NCI-H1930 (cell line): ENCODE measurements at regions not wholly inside any gene's neighbourhood (a gene's known extent, or its start where the extent isn't known, plus 50 kb on each side); places are given as distances from the start of the nearest gene placed in this dataset.

Source experiments
- DNase-seq, 2 experiments: peaks; one replicate each; lab custom pipeline; 2025; lab: John Stamatoyannopoulos, UW

DNA sequence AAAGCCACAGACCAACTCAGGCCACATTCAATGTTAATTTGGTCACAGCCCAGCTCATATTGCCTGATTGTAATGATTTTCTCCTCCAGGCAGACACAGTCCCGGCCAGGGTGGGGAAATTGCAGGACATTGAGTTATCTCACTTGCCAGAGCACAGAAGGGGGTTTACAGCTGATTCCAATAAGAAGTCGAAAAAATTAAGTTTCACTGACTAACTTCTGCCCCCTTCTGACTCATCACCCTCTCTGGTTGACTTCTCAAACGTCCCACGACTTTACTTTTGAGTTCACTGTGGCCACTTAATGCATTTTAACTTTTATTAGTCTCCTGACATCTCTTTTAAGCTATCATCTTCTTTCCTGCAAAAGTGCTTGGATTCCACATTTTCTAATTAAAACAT, 321.4 kb upstream of the WWC1 start:
- DNase-seq: no peak

DNA sequence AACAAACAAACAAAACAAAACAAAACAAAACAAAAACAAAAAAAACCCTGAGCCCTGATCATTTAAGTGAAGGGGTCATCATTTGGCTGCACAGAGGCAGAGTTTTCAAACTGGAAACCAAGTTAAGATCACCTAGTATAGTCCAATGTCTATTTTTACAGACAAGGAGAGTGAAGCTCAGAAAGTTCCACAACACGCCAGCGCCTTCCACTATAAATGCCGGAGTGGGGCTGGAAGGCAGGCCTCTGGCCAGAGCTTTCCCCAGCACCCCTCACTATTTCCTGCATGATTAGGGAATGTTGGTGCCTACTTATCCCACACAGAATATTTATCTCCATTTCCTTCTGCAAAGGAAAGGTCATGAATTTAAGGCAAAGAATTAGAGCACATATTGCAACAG, 319.7 kb upstream of the WWC1 start:
- DNase-seq: no peak

DNA sequence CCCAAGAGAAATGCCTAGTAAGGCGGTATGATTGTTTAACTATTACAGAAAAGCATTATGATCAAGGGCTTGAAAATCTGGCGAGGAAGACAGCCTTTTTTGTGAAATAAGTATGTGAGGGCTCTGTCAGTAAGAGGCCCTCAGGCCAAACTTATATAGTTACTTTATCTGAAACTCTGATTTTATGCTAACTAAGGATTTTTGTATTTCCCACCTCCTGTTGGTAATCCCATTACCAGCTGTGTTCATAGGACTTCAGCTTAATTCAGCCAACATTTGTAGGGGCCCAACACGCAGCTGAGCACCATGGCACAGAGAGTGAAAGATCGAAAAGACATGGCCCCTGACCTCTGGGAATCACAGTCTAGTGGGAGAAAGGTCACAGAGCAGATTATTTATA, 318.3 kb upstream of the WWC1 start:
- DNase-seq: no peak

DNA sequence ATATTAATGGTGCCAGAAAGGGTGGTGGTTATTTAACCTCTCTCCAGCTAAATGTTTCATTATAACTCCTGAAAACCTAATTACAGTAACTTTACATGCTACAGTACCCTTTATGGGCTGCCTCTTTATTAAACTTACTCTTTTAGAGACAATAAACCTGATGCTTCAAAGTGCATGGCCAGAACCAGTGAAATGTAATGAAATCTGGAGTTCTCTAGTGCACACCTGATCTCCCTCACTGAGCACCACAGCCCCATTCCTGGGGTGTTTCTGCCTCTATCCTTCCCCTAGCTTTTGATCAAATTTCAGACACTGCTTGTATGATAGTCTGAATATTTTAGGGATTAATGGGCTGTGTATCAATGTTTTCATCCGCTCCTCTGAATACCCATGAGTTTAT, 306.5 kb upstream of the WWC1 start:
- DNase-seq: no peak

DNA sequence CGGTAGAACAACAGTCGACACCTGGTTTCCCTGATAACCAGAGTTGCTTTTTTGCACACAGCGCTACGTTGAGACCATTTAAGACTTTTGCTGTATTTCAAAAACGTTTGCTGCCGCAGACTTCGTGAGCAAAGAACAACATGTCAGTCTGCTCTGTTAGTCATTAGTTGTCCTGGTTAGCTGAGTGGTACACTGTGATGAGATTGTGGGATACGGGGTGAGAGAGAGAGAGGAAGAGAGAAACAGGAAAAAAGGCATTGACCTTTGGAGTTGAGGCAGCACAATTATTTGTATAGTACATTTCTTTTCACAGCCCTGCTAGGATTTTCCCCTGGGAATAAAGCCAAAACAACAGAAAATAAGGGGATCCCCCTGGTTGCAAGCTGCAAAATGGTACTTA, 306.1 kb upstream of the WWC1 start:
- DNase-seq: no peak

- no peak for DNase-seq
Observed at GRCh38 chr5:167987490-167988280, 303.8 kb upstream of the WWC1 start.

GRCh38 chr5:167992868-167993267, 298.6 kb upstream of the WWC1 start:
- no peak for DNase-seq

DNA sequence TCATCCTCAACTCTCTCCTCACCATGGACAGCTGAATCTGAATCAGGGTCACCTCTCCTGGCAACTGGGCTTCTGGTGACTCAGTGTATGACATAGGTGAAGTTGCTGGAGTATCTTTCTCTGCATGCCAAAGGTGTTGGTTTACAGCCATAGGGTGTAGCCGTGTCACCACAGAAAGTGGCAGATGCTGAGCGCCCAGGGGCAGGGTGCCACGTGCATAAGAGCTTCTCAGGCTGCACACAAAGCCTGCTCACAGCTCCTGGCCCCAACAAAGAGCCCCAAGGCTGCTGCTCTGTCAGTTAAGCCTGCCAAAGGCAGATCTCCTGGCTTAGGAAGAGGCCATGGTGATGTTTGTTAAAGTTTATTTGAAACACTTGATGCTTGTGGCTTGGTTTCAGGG, 297.7 kb upstream of the WWC1 start:
- DNase-seq: no peak

DNA sequence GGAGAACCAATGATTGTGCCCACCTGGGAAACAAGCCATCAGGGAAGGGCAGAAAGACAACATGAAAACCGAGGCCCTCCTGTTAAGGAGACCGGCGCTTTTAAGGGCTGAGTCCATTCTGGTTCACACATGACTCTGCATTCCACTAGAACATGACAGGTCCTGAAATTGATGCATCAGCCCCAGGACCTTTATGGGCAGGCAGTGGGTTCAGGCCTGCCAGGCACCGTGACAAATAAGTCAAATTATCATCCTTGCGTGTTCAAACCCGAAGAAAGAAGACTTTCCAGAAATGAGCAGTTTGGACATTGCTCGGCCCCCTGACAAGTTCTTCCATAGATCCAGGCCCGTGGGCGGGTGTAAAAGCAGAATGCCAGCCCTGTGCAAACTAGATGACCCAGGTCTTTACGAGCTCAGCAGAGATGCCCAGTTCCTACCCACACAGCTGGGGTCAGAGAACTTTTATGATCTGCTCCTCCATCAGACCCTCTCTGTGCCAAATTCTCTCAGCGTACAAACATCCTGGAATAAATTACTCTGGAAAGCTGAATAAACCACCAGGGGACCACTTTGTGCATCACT, 295.5 kb upstream of the WWC1 start:
- no peak for DNase-seq

GRCh38 chr5:167998148-167998767, 293.2 kb upstream of the WWC1 start:
- DNase-seq: no peak

- DNase-seq: no peak
Observed at GRCh38 chr5:167999182-167999581, 292.3 kb upstream of the WWC1 start.

- DNase-seq: no peak
Observed at GRCh38 chr5:168001318-168001717, 290.1 kb upstream of the WWC1 start.

- DNase-seq: peak in 1 of 2 experiments; percentile 52
Observed at GRCh38 chr5:168002116-168002515, 289.3 kb upstream of the WWC1 start.

GRCh38 chr5:168005093-168005492, 286.4 kb upstream of the WWC1 start:
- no peak for DNase-seq

DNA sequence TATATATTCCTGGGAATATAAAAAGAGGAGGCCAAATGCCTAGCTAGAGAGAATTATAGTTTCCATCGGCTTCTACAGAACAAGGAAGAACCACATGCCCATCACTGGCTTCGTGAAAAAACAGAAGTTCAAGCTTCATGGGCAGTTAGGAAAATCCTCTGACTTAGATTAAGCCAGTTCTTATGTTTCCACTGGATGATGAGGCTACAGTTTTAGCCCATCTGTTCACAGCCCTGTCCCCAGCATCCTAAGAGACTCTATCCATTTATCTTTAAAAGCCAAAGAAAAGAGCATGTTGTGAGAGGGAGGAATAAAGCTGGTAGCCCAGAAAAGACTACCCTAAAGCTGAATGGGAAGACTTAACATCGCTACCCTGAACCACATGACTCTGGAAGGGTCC, 285.5 kb upstream of the WWC1 start:
- no peak for DNase-seq

GRCh38 chr5:168006456-168007130, 284.9 kb upstream of the WWC1 start:
- no peak for DNase-seq

DNA sequence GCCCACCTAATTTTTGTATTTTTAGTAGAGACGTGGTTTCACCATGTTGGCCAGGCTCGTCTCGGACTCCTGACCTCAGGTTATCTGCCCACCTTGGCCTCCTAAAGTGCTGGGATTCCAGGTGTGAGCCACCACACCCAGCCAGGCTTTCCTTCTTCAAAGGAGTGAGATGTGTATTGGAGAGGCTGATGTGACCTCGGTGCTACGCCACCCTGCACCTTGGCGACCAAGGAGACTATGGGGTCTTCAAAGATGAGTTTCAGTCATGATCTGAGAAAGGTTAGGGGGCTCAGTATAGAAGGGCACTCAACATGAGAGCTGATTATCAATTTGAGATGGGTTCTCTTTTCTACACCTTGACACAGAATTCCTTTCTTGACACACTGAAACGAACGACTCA, 284.2 kb upstream of the WWC1 start:
- DNase-seq: no peak

DNA sequence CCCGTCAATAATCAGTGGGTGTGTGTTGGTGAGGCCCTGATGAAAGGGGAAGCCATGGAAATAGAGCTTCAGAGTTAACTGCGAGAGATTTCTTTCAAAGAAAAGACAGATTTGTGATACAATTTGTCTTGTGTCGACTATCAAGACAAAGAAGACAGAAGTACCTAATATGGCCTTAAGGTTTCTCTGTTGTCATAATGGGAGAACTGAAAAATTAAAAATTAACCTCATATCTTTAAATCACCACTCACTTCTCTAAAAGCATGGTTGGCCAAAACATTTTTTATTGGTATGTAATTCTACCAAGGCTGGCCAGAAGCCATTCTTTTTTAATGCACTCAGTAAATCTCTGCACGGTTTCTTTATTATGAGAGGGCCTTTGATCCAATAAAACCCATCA, 282.9 kb upstream of the WWC1 start:
- no peak for DNase-seq

GRCh38 chr5:168011096-168011495, 280.3 kb upstream of the WWC1 start:
- no peak for DNase-seq

- DNase-seq: no peak
Observed at GRCh38 chr5:168012006-168012405, 279.4 kb upstream of the WWC1 start.

- DNase-seq: no peak
Observed at GRCh38 chr5:168013546-168013945, 277.9 kb upstream of the WWC1 start.

- DNase-seq: no peak
Observed at GRCh38 chr5:168014433-168015123, 276.9 kb upstream of the WWC1 start.
